AG04449 (cell line): ENCODE measurements at regions not wholly inside any gene's neighbourhood (a gene's known extent, or its start where the extent isn't known, plus 50 kb on each side); places are given as distances from the start of the nearest gene placed in this dataset.

Experiments used
- CTCF ChIA-PET: fragments of 350-600 bp; formaldehyde crosslinking; extraction: SDS; loops from one replicate; lab custom pipeline; 2021; ENCODE audit warnings: antibody characterized with exemption; lab: Yijun Ruan, JAX
- POLR2A ChIA-PET: fragments of 400-600, 350-600 bp; formaldehyde crosslinking; extraction: SDS; loops from one replicate; lab custom pipeline; 2020; ENCODE audit warnings: antibody characterized with exemption, inconsistent platforms; lab: Yijun Ruan, JAX
- DNase-seq: peaks from one replicate; pipeline ENCODE4 v3.0.0-alpha.2; 2010; ENCODE audit warnings: low read depth, low spot score
- H3K4me3 ChIP-seq: 2 replicates; pipeline ENCODE4 v1.5.1; 2011; ENCODE audit warnings: low read depth, mild to moderate bottlenecking, control low read depth, low read length
- TF ChIP-seq, protein P1 (sequence below): IDR thresholded peaks from one replicate; pipeline ENCODE4 v1.5.1; 2011; ENCODE audit warnings: mild to moderate bottlenecking, moderate library complexity, low read length, control low read depth, inconsistent platforms; ENCODE audit not compliant: insufficient read depth; ENCODE audit errors: missing control alignments

DNA sequence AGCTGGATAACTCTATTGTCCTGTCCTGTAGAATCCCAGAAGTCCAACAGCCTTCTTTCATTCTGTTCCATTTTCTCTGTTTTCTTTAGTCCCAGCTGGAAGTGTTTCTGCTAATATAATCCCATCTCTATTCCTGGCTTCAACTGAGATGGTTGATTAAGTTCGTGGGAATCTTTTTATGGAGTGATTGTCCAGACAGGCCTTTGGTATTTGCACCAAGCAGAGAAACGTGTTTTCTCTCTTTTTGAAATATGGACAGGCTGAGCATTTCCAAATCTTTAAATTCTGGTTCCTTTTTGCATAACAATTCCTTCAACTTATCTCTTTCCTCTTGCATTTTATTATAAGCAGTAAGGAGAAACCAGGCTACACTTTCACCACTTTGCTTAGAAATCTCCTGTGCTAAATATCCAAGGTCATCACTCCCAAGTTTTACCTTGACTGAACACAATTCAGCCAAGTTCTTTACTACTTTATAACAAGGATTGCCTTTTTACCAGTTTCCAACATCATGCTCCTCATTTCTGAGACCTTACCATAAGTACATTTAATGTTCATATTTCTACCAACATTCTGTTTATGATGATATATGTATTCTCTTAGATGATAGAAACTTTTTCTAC, 108.8 kb downstream of the ZFP36L2 start:
- no peak overlapping the region for H3K4me3 ChIP-seq
- TF ChIP-seq, protein P1, sequence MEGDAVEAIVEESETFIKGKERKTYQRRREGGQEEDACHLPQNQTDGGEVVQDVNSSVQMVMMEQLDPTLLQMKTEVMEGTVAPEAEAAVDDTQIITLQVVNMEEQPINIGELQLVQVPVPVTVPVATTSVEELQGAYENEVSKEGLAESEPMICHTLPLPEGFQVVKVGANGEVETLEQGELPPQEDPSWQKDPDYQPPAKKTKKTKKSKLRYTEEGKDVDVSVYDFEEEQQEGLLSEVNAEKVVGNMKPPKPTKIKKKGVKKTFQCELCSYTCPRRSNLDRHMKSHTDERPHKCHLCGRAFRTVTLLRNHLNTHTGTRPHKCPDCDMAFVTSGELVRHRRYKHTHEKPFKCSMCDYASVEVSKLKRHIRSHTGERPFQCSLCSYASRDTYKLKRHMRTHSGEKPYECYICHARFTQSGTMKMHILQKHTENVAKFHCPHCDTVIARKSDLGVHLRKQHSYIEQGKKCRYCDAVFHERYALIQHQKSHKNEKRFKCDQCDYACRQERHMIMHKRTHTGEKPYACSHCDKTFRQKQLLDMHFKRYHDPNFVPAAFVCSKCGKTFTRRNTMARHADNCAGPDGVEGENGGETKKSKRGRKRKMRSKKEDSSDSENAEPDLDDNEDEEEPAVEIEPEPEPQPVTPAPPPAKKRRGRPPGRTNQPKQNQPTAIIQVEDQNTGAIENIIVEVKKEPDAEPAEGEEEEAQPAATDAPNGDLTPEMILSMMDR: no peak
- ChIA-PET CTCF (interaction anchor here (0.9 to 2.0 kb wide), 3 partner anchors 9 to 15 kb away, joined by 3 to 7 read pairs (median 4); no protein-coding TSS in a partner anchor), POLR2A (no interaction called here)
- peak; percentile 10 for DNase-seq

DNA sequence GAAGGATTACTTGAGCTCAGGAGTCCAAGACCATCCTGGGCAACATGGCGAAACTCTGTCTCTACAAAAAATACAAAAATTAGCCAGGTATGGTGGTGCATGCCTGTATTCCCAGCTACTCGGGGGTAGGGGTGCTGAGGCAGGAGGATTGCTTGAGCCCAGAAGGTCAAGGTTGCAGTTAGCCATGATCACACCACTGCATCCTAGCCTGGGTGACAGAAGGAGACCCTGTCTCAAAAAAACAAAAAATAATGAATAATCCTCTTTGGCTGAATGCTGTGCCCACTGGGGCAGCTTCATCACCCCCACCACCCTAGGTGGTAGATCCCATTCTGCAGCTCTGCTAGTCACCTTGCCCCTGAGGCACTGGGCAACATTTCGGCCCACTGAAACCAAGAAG, 109.4 kb downstream of the ZFP36L2 start:
- no peak overlapping the region for H3K4me3 ChIP-seq
- POLR2A ChIA-PET: no interaction called here
- DNase-seq: no peak
- TF ChIP-seq, protein P1: no peak
- CTCF ChIA-PET: interaction anchor here (0.9 to 2.0 kb wide), 2 partner anchors 10 to 15 kb away, joined by 3 to 7 read pairs; no protein-coding TSS in a partner anchor

DNA sequence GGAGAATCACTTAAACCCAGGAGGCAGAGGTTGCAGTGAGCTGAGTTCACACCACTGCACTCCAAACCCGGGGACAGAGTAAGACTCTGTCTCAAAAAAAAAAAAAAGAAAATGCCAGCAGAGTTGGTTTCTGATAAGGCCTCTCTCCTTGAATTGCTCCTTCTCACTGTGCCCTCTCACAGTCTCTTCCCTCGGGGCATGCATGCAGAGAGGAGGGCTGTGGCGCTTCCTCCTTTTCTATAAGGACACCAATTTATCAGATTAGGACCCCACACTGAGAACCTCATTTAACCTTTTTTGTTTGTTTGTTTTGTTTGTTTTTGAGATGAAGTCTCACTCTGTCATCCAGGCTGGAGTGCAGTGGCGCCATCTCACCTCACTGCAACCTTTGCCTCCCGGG, 110.5 kb downstream of the ZFP36L2 start:
- DNase-seq: no peak
- no peak overlapping the region for H3K4me3 ChIP-seq
- TF ChIP-seq, protein P1: no peak
- ChIA-PET CTCF (interaction anchor here (2.0 kb wide), 1 partner anchor 11 kb away, joined by 7 read pairs; no protein-coding TSS in a partner anchor), POLR2A (no interaction called here)

DNA sequence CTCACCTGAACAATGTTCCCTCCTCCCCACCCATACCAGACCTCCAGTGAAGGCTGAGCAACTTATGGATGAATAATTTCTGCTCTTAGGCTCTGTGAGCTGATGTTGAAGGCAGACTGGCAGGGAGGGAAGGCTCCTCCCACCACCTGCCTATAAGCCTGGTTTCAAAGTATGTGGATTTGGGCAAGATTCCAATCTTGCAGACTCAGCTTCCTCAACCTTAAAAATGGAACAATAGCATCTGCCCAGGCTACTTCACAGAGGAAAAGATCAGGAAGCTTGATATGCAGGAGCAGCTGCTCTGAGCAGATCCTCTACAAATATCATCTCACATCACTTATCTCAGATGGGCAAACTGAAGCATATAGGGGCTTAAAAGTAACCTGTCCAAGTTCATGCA, 112.2 kb downstream of the ZFP36L2 start:
- TF ChIP-seq, protein P1: no peak
- DNase-seq: no peak
- CTCF ChIA-PET: interaction anchor here (2.6 kb wide), 1 partner anchor 13 kb away, joined by 7 read pairs; no protein-coding TSS in a partner anchor
- no peak overlapping the region for H3K4me3 ChIP-seq
- POLR2A ChIA-PET: no interaction called here

DNA sequence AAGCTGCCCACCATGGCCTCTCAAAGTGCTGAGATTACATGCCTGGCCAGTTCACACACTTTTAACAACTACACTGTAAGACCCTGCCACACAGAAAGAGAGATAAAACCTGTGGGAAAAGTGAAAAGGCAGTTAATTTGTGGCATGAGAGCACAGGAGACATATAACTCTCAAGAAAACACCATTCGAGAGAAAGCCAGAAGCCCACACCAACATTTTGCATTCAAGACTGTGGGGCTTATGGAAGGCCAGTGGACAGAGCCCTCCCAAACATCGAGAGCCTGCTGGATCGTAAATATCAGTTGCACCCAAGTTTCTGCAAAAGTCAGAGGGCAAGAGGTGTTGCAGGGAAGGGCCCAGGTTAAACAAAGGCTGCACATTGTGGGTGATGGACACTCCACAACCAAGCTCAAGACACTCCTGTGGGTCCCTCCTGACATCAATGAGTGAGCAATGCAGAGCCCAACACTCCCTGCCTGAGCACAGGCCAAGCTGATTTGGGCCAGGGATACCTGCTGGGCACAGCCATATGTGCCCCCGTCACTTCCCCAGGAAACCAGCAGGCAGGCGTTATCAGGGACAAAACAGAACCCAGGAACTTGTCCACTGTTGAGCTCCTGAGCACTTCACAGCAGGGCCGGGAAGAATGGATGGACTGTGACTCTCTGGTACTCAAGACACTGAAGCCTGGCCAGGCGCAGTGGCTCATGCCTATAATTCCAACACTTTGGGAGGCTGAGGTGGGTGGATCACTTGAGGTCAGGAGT, 114.4 kb downstream of the ZFP36L2 start:
- POLR2A ChIA-PET: no interaction called here

DNA sequence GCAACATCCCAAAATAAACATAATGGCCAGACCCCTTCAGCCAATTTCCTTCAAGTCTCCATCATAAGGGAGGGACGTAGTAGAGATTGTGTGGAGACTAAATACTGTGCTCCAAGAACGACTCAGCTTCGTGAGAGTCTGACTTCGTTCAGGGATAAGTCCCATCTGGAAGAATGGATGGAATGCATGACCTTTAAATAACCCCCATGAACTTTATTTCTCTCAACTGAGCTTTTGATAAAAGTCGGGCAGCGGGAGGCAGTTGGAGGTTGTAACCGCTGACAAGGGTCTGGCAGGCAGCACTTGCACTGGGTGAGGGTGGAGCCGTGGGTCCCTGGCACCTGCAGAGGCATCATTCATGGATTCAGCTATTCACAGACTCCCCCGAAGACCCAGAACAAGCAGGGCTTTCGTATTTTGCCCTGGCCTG, 115.9 kb downstream of the ZFP36L2 start:
- POLR2A ChIA-PET: no interaction called here
- DNase-seq: peak; percentile 55
- H3K4me3 ChIP-seq: no peak overlapping the region
- CTCF ChIA-PET: interaction anchor here (0.7 to 1.9 kb wide), 3 partner anchors 15 to 374 kb away, joined by 3 to 5 read pairs (median 4); no protein-coding TSS in a partner anchor
- TF ChIP-seq, protein P1: no peak

More for the DNA sequence above, 114.4 kb downstream of the ZFP36L2 start:
- TF ChIP-seq, protein P1: no peak
- no peak overlapping the region for H3K4me3 ChIP-seq
- CTCF ChIA-PET: interaction anchor here (1.1 to 2.6 kb wide), 5 partner anchors 10 to 28 kb away, joined by 3 to 8 read pairs (median 5); no protein-coding TSS in a partner anchor
- DNase-seq: no peak
